Epithelial cell of proximal tubule (primary cell): ENCODE measurements at regions not wholly inside any gene's neighbourhood (a gene's known extent, or its start where the extent isn't known, plus 50 kb on each side); places are given as distances from the start of the nearest gene placed in this dataset.

Experiments used
- DNase-seq: peaks from one replicate; pipeline ENCODE4 v3.0.0-alpha.2; 2011; ENCODE audit warnings: low read depth
- H3K4me3 ChIP-seq: 2 replicates; pipeline ENCODE4 v1.5.1; 2011; ENCODE audit warnings: low read depth, mild to moderate bottlenecking, low read length
- CTCF ChIP-seq: conservative IDR thresholded peaks from 2 replicates; pipeline ENCODE4 v1.5.1; 2012; ENCODE audit warnings: low read depth, mild to moderate bottlenecking, low read length

DNA sequence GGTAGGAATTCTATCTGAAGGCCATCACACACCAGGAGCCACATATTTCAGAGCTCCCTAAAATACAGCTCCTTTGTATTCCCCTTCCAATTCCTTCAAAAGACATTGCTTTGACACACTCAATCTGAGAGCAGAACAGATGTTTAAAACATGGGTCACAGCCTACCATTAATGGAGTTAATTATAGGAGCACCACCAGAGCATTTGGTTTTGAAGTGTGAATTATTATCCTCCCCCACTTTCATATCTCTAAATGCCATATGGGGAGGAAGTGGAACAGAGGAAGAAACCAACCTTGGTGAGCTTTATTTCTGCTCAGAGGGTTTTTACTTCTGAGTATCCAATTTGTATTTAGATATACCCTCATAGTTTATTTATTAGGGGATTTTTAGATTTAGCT is 50.7 kb upstream of the TNFRSF21 start:
- TF ChIP-seq CTCF = no peak
- H3K4me3 ChIP-seq = no peak overlapping the region
- no peak for DNase-seq

DNA sequence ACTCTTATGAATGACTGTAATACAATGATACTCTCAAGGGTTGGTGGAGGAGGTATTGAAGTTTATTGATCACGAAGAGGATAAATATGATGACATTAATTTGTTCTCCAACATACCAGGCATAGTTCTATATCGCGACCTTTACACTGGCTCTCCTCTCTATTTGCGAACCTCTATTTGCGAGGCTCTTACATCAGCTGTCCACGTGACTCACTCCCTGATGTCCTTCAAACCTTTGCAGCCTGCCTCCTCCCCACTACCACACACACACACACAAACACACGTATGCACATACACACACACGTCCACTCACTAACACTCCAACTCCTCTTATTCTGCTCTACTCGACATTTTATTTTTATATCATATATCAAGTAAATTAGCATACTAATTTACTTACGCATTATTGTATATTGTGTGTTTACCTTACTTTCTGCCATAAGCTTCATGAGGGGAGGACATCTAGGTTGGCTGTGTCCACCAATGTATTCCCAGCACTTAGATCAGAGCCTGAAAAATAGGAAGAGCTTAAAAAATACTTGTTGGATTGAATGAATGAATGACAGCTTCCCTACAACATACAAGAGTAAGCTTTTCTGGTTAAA is 53.3 kb upstream of the TNFRSF21 start:
- no peak overlapping the region for H3K4me3 ChIP-seq
- no peak for DNase-seq
- TF ChIP-seq CTCF = no peak

GRCh38 chr6:47363736-47364135 is 54.0 kb upstream of the TNFRSF21 start:
- TF ChIP-seq CTCF = no peak
- no peak for DNase-seq
- no peak overlapping the region for H3K4me3 ChIP-seq

DNA sequence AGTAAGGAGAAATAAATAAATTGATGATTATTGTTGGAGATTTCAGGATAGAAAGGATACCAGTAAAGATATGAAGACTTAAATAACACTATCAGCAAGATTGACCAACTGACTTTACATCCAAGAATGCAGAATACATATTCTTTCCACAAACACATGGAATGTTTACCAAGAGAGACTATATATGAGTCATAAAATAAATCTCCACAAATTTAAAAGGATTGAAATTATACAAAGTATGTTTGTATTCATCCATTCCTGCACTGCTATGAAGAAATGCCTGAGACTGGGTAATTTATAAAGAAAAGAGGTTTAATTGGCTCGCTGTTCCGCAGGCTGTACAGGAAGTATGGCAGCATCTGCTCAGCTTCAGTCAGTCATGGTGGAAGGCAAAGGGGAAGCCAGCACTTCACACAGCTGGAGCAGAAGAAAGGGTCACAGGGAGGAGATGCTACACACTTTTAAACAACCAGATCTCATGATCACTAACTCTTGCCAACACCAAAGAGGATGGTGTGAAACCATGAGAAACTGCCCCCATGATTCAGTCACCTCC is 56.7 kb upstream of the TNFRSF21 start:
- no peak for DNase-seq
- H3K4me3 ChIP-seq = no peak overlapping the region
- TF ChIP-seq CTCF = no peak

GRCh38 chr6:47371139-47371869 is 61.6 kb upstream of the TNFRSF21 start:
- no peak for DNase-seq
- TF ChIP-seq CTCF = no peak
- H3K4me3 ChIP-seq = no peak overlapping the region

GRCh38 chr6:47371870-47372255 is 62.2 kb upstream of the TNFRSF21 start:
- H3K4me3 ChIP-seq = no peak overlapping the region
- no peak for DNase-seq
- no peak for TF ChIP-seq CTCF
